ENCODE measurements at regions not wholly inside any gene's neighbourhood (a gene's known extent, or its start where the extent isn't known, plus 50 kb on each side); places are given as distances from the start of the nearest gene placed in this dataset.

- H3K79me2 ChIP-seq (ENCODE audit: low read length): no peaks in the 10 kb centered on the region
- no peak for TF ChIP-seq EZH2phosphoT487 (IDR thresholded peaks at IDR 0.05; ENCODE audit: low read depth)
- TF ChIP-seq CTCF (IDR thresholded peaks at IDR 0.05; ENCODE audit: low read depth, low read length): no peak
- H3K9ac ChIP-seq (ENCODE audit: low read length): no peak overlapping the region
- no peaks in the 10 kb centered on the region for H3K4me1 ChIP-seq (ENCODE audit: low read length)
- H3K27me3 ChIP-seq (ENCODE audit: low read depth, low read length): no peaks in the 10 kb centered on the region
- no peak overlapping the region for H2AFZ ChIP-seq (ENCODE audit: low read depth, low read length)
- no peaks in the 10 kb centered on the region for H3K36me3 ChIP-seq (replicated peaks; ENCODE audit: low read depth, low read length)
- no peaks in the 10 kb centered on the region for H3K9me3 ChIP-seq (ENCODE audit: insufficient read depth, low read length)
- no peaks in the 10 kb centered on the region for H4K20me1 ChIP-seq (ENCODE audit: insufficient read depth, low read length)
- no peak overlapping the region for H3K4me2 ChIP-seq (ENCODE audit: low read length)
- no peak overlapping the region for H3K27ac ChIP-seq (ENCODE audit: low read length)
- H3K4me3 ChIP-seq (ENCODE audit: low read length): no peak overlapping the region
Measured at GRCh38 chr6:104526376-104526775, 333.3 kb downstream of the HACE1 start.

GRCh38 chr6:104525677-104526322 lies 333.9 kb downstream of the HACE1 start:
- Histone ChIP-seq H3K79me2 (ENCODE audit: low read length) (no peaks in the 10 kb centered on the region), H3K9ac (ENCODE audit: low read length) (peak overlapping the region; percentile 55), H3K4me3 (ENCODE audit: low read length) (peak overlapping the region; percentile 83), H3K27ac (ENCODE audit: low read length) (no peak overlapping the region), H4K20me1 (ENCODE audit: insufficient read depth, low read length) (no peaks in the 10 kb centered on the region), H3K36me3 (replicated peaks; ENCODE audit: low read depth, low read length) (no peaks in the 10 kb centered on the region), H3K4me1 (ENCODE audit: low read length) (no peaks in the 10 kb centered on the region), H3K9me3 (ENCODE audit: insufficient read depth, low read length) (no peaks in the 10 kb centered on the region), H3K27me3 (ENCODE audit: low read depth, low read length) (no peaks in the 10 kb centered on the region), H2AFZ (ENCODE audit: low read depth, low read length) (peak overlapping the region; percentile 98), H3K4me2 (ENCODE audit: low read length) (peak overlapping the region; percentile 80)
- peak; percentile 76 for TF ChIP-seq CTCF (IDR thresholded peaks at IDR 0.05; ENCODE audit: low read depth, low read length)
- TF ChIP-seq EZH2phosphoT487 (IDR thresholded peaks at IDR 0.05; ENCODE audit: low read depth): no peak

GRCh38 chr6:104522533-104522932 lies 337.2 kb downstream of the HACE1 start:
- H3K79me2 ChIP-seq (ENCODE audit: low read length): no peaks in the 10 kb centered on the region
- no peak overlapping the region for H3K27ac ChIP-seq (ENCODE audit: low read length)
- no peak overlapping the region for H3K4me3 ChIP-seq (ENCODE audit: low read length)
- no peaks in the 10 kb centered on the region for H3K27me3 ChIP-seq (ENCODE audit: low read depth, low read length)
- H3K9ac ChIP-seq (ENCODE audit: low read length): no peak overlapping the region
- H2AFZ ChIP-seq (ENCODE audit: low read depth, low read length): no peak overlapping the region
- TF ChIP-seq CTCF (IDR thresholded peaks at IDR 0.05; ENCODE audit: low read depth, low read length): no peak
- no peak for TF ChIP-seq EZH2phosphoT487 (IDR thresholded peaks at IDR 0.05; ENCODE audit: low read depth)
- H3K4me2 ChIP-seq (ENCODE audit: low read length): no peak overlapping the region
- H3K9me3 ChIP-seq (ENCODE audit: insufficient read depth, low read length): no peaks in the 10 kb centered on the region
- H3K36me3 ChIP-seq (replicated peaks; ENCODE audit: low read depth, low read length): no peaks in the 10 kb centered on the region
- H4K20me1 ChIP-seq (ENCODE audit: insufficient read depth, low read length): no peaks in the 10 kb centered on the region
- no peaks in the 10 kb centered on the region for H3K4me1 ChIP-seq (ENCODE audit: low read length)

- H3K27ac ChIP-seq (ENCODE audit: low read length): no peak overlapping the region
Measured at GRCh38 chr6:104521176-104521575, 338.5 kb downstream of the HACE1 start.

More at GRCh38 chr6:104521176-104521575, 338.5 kb downstream of the HACE1 start:
- no peaks in the 10 kb centered on the region for H3K36me3 ChIP-seq (replicated peaks; ENCODE audit: low read depth, low read length)
- H3K4me3 ChIP-seq (ENCODE audit: low read length): no peak overlapping the region
- H3K4me1 ChIP-seq (ENCODE audit: low read length): no peaks in the 10 kb centered on the region
- H3K9me3 ChIP-seq (ENCODE audit: insufficient read depth, low read length): no peaks in the 10 kb centered on the region
- TF ChIP-seq EZH2phosphoT487 (IDR thresholded peaks at IDR 0.05; ENCODE audit: low read depth) (no peak), CTCF (IDR thresholded peaks at IDR 0.05; ENCODE audit: low read depth, low read length) (no peak)
- H3K79me2 ChIP-seq (ENCODE audit: low read length): no peaks in the 10 kb centered on the region
- no peak overlapping the region for H3K4me2 ChIP-seq (ENCODE audit: low read length)
- no peak overlapping the region for H3K9ac ChIP-seq (ENCODE audit: low read length)
- H3K27me3 ChIP-seq (ENCODE audit: low read depth, low read length): no peaks in the 10 kb centered on the region
- no peaks in the 10 kb centered on the region for H4K20me1 ChIP-seq (ENCODE audit: insufficient read depth, low read length)
- no peak overlapping the region for H2AFZ ChIP-seq (ENCODE audit: low read depth, low read length)
